MM.1S (cell line): ENCODE measurements at regions not wholly inside any gene's neighbourhood (a gene's known extent, or its start where the extent isn't known, plus 50 kb on each side); places are given as distances from the start of the nearest gene placed in this dataset.

Experiments used
- DNase-seq: peaks from one replicate; pipeline ENCODE4 v3.0.0-alpha.2; 2015
- H2AFZ ChIP-seq: fragments of 300-600 bp; sonication (generic); 2 replicates; pipeline ENCODE4 v1.6.0; 2016; ENCODE audit warnings: antibody characterized with exemption, low read length
- H3F3A ChIP-seq: fragments of 300-600 bp; sonication (generic); 2 replicates; pipeline ENCODE4 v1.6.1; 2016; ENCODE audit warnings: mild to moderate bottlenecking, antibody characterized with exemption, low read length, moderate library complexity, mixed read lengths; ENCODE audit not compliant: insufficient read depth
- H3K27ac ChIP-seq: fragments of 300-600 bp; sonication (generic); 2 replicates; pipeline ENCODE4 v1.5.1; 2016; ENCODE audit warnings: mild to moderate bottlenecking, low read length
- H3K27me3 ChIP-seq: fragments of 300-600 bp; sonication (generic); replicated peaks from 2 replicates; pipeline ENCODE4 v1.6.0; 2016; ENCODE audit warnings: low read length; ENCODE audit not compliant: insufficient read depth
- H3K36me3 ChIP-seq: fragments of 300-600 bp; sonication (generic); replicated peaks from 2 replicates; pipeline ENCODE4 v1.6.1; 2016; ENCODE audit warnings: mild to moderate bottlenecking, low read length, mixed read lengths; ENCODE audit not compliant: insufficient read depth
- H3K4me1 ChIP-seq: fragments of 300-600 bp; sonication (generic); 2 replicates; pipeline ENCODE4 v1.6.1; 2016; ENCODE audit warnings: low read length, mixed read lengths
- H3K4me2 ChIP-seq: fragments of 300-600 bp; sonication (generic); 2 replicates; pipeline ENCODE4 v1.6.0; 2016; ENCODE audit warnings: low read depth, low read length
- H3K4me3 ChIP-seq: fragments of 300-600 bp; sonication (generic); 2 replicates; pipeline ENCODE4 v1.5.1; 2016; ENCODE audit warnings: low read length, mixed read lengths
- H3K79me2 ChIP-seq: fragments of 300-600 bp; sonication (generic); 2 replicates; pipeline ENCODE4 v1.6.1; 2016; ENCODE audit warnings: mixed run types, low read length, mixed read lengths
- H3K9ac ChIP-seq: fragments of 300-600 bp; sonication (generic); 2 replicates; pipeline ENCODE4 v1.6.1; 2016; ENCODE audit warnings: low read length, mixed read lengths
- H3K9me2 ChIP-seq: fragments of 300-600 bp; sonication (generic); replicated peaks from 2 replicates; pipeline ENCODE4 v1.6.1; 2016; ENCODE audit warnings: mild to moderate bottlenecking, low read length, mixed read lengths; ENCODE audit not compliant: insufficient read depth
- H3K9me3 ChIP-seq: fragments of 300-600 bp; sonication (generic); replicated peaks from 2 replicates; pipeline ENCODE4 v1.6.1; 2016; ENCODE audit warnings: mild to moderate bottlenecking, low read length, mixed read lengths; ENCODE audit not compliant: insufficient read depth
- H4K20me1 ChIP-seq: fragments of 300-600 bp; sonication (generic); 2 replicates; pipeline ENCODE4 v1.6.1; 2016; ENCODE audit warnings: mild to moderate bottlenecking, low read length, moderate library complexity, mixed read lengths; ENCODE audit not compliant: insufficient read depth
- EZH2 ChIP-seq: fragments of 300-600 bp; sonication (generic); optimal IDR thresholded peaks from 2 replicates; pipeline ENCODE3; 2017; ENCODE audit warnings: low read depth, mild to moderate bottlenecking, antibody characterized with exemption, low read length, mixed read lengths
- EZH2phosphoT487 ChIP-seq: fragments of 300-600 bp; sonication (generic); IDR thresholded peaks from 2 replicates; pipeline ENCODE4 v1.6.1; 2018; ENCODE audit warnings: antibody characterized with exemption, low read length
- TF ChIP-seq, protein P1 (sequence below): fragments of 300-600 bp; sonication (generic); IDR thresholded peaks from 2 replicates; pipeline ENCODE4 v1.5.1; 2016; ENCODE audit warnings: antibody characterized with exemption, low read length, mixed read lengths

DNA sequence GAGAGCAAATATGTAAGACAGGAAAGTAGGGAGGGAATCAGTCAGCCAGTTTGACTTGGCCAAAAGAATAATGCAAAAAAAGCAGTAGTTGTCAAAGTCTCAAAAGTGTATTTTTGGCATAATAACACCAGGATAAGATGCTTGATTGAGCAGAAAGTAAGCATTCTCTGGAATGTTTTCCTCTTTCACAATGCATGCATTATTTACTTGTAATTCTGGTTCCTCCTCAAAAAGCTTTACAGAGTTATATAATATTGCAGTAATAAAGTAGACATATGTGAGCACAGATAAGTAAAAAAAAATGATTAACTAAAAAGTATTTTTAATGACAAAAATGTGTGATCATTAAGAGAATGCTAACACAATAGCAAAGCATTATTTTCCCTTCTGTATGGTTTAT is 285.9 kb upstream of the BCHE start:
- no peak overlapping the region for H3K9ac ChIP-seq
- no peak overlapping the region for H3K4me2 ChIP-seq
- no peak overlapping the region for H2AFZ ChIP-seq
- no peaks in the 10 kb centered on the region for H3K27me3 ChIP-seq
- no peaks in the 10 kb centered on the region for H3F3A ChIP-seq
- no peaks in the 10 kb centered on the region for H3K9me2 ChIP-seq
- no peaks in the 10 kb centered on the region for H3K9me3 ChIP-seq
- no peak for DNase-seq
- H3K4me1 ChIP-seq = no peaks in the 10 kb centered on the region
- no peaks in the 10 kb centered on the region for H4K20me1 ChIP-seq
- no peak overlapping the region for H3K27ac ChIP-seq
- no peak overlapping the region for H3K4me3 ChIP-seq
- H3K79me2 ChIP-seq = no peaks in the 10 kb centered on the region
- no peaks in the 10 kb centered on the region for H3K36me3 ChIP-seq
- TF ChIP-seq EZH2phosphoT487 (no peak), EZH2 (no peak)
- TF ChIP-seq, protein P1, sequence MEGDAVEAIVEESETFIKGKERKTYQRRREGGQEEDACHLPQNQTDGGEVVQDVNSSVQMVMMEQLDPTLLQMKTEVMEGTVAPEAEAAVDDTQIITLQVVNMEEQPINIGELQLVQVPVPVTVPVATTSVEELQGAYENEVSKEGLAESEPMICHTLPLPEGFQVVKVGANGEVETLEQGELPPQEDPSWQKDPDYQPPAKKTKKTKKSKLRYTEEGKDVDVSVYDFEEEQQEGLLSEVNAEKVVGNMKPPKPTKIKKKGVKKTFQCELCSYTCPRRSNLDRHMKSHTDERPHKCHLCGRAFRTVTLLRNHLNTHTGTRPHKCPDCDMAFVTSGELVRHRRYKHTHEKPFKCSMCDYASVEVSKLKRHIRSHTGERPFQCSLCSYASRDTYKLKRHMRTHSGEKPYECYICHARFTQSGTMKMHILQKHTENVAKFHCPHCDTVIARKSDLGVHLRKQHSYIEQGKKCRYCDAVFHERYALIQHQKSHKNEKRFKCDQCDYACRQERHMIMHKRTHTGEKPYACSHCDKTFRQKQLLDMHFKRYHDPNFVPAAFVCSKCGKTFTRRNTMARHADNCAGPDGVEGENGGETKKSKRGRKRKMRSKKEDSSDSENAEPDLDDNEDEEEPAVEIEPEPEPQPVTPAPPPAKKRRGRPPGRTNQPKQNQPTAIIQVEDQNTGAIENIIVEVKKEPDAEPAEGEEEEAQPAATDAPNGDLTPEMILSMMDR = no peak

DNA sequence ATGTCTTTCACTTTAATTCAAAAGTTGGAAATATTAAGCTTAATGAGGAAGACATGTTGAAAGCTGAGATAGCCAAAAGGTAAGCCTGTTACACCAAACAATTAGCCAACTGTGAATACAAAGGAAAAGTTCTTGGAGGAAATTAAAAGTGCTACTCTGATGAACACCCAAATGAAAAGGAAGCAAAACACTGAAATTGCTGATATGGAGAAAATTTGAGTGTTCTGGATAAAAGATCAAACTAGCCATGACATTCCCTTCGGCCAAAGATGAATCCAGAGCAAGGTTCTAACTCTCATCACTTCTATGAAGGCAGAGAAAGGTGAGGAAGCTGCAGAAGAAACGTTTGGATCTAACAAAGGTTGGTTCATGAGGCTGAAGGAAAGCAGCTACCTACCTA is 280.8 kb upstream of the BCHE start:
- no peaks in the 10 kb centered on the region for H3K9me2 ChIP-seq
- TF ChIP-seq, protein P1 = no peak
- TF ChIP-seq EZH2 (no peak), EZH2phosphoT487 (no peak)
- H3K4me2 ChIP-seq = no peak overlapping the region
- H3K36me3 ChIP-seq = no peaks in the 10 kb centered on the region
- H3K4me1 ChIP-seq = no peaks in the 10 kb centered on the region
- H3K27me3 ChIP-seq = no peaks in the 10 kb centered on the region
- no peaks in the 10 kb centered on the region for H4K20me1 ChIP-seq
- no peaks in the 10 kb centered on the region for H3K9me3 ChIP-seq
- H3K27ac ChIP-seq = no peak overlapping the region
- DNase-seq = no peak
- H2AFZ ChIP-seq = no peak overlapping the region
- H3K79me2 ChIP-seq = no peaks in the 10 kb centered on the region
- H3K9ac ChIP-seq = no peak overlapping the region
- H3K4me3 ChIP-seq = no peak overlapping the region
- no peaks in the 10 kb centered on the region for H3F3A ChIP-seq

DNA sequence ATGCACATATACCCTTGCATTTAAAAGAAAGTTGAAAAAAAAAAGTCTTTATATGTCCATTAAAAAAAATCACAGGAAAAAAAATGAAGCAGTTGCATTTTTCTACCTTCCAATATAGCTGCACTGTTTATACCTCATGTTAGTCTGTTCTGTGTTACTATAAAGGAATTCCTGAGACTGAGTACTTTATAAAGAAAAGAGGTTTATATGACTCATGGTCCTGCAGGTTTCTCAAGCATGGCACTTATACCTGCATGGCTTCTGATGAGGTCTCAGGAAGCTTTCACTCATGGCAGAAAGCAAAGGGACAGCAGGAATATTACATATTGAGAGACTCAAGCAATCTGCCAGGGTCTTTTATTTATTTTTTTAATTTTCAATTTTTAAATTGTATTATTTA is 277.2 kb upstream of the BCHE start:
- Histone ChIP-seq H2AFZ (no peak overlapping the region), H3K9ac (no peak overlapping the region), H3F3A (no peaks in the 10 kb centered on the region), H3K4me2 (no peak overlapping the region), H3K27ac (no peak overlapping the region), H3K27me3 (no peaks in the 10 kb centered on the region), H3K4me1 (no peaks in the 10 kb centered on the region), H3K9me2 (no peaks in the 10 kb centered on the region), H3K4me3 (no peak overlapping the region), H3K79me2 (no peaks in the 10 kb centered on the region), H3K36me3 (no peaks in the 10 kb centered on the region), H4K20me1 (no peaks in the 10 kb centered on the region), H3K9me3 (no peaks in the 10 kb centered on the region)
- no peak for DNase-seq
- no peak for TF ChIP-seq EZH2phosphoT487
- no peak for TF ChIP-seq EZH2
- TF ChIP-seq, protein P1 = no peak

DNA sequence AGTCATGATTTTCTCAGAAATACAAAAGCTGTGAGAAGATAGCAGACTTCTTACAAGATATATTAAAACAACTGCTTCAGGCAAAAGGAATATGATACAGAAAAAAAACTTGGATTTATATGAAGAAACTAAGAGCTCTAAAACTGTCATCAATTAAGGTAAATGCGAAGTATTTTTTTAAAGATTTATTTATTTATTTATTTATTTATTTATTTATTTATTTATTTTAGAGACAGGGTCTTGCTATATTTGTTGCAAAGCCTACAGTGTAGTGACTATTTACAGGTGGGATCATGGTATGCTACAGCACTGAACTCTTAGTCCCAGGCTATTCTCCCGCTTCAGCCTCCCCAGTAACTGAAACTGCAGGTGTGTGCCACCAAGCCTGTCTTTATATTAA is 274.3 kb upstream of the BCHE start:
- no peak for DNase-seq
- no peaks in the 10 kb centered on the region for H3K9me3 ChIP-seq
- no peak overlapping the region for H2AFZ ChIP-seq
- H3K4me3 ChIP-seq = no peak overlapping the region
- H3K27ac ChIP-seq = no peak overlapping the region
- no peaks in the 10 kb centered on the region for H3K79me2 ChIP-seq
- no peak overlapping the region for H3K4me2 ChIP-seq
- no peak overlapping the region for H3K9ac ChIP-seq
- no peaks in the 10 kb centered on the region for H3K36me3 ChIP-seq
- H3F3A ChIP-seq = no peaks in the 10 kb centered on the region
- TF ChIP-seq EZH2phosphoT487 (no peak), EZH2 (no peak)
- TF ChIP-seq, protein P1 = no peak
- H3K4me1 ChIP-seq = no peaks in the 10 kb centered on the region
- H3K27me3 ChIP-seq = no peaks in the 10 kb centered on the region
- H3K9me2 ChIP-seq = no peaks in the 10 kb centered on the region
- no peaks in the 10 kb centered on the region for H4K20me1 ChIP-seq
